HG03342 (cell line): ENCODE measurements at regions not wholly inside any gene's neighbourhood (a gene's known extent, or its start where the extent isn't known, plus 50 kb on each side); places are given as distances from the start of the nearest gene placed in this dataset.

Source experiments
- ATAC-seq: cut with Tn5 transposase; IDR thresholded peaks from one replicate; pipeline ENCODE4 v1.9.1; 2021; ENCODE audit warnings: mild to moderate bottlenecking, moderate library complexity; ENCODE audit not compliant: unreplicated experiment

- no peak for ATAC-seq
Observed at GRCh38 chr1:81234237-81234636, 566.5 kb upstream of the ADGRL2 start.

GRCh38 chr1:81233591-81233990 lies 567.1 kb upstream of the ADGRL2 start:
- no peak for ATAC-seq

- ATAC-seq: no peak
Observed at GRCh38 chr1:81232420-81232819, 568.3 kb upstream of the ADGRL2 start.

GRCh38 chr1:81231729-81232038 lies 569.0 kb upstream of the ADGRL2 start:
- ATAC-seq: no peak

- no peak for ATAC-seq
Observed at GRCh38 chr1:81230983-81231728, 569.6 kb upstream of the ADGRL2 start.

- no peak for ATAC-seq
Observed at GRCh38 chr1:81228926-81229325, 571.8 kb upstream of the ADGRL2 start.

- ATAC-seq: no peak
Observed at GRCh38 chr1:81226603-81226928, 574.2 kb upstream of the ADGRL2 start.

GRCh38 chr1:81225789-81226602 lies 574.7 kb upstream of the ADGRL2 start:
- no peak for ATAC-seq

- no peak for ATAC-seq
Observed at GRCh38 chr1:81224222-81224621, 576.5 kb upstream of the ADGRL2 start.

- ATAC-seq: no peak
Observed at GRCh38 chr1:81221564-81221963, 579.2 kb upstream of the ADGRL2 start.

- no peak for ATAC-seq
Observed at GRCh38 chr1:81220614-81221071, 580.1 kb upstream of the ADGRL2 start.

- no peak for ATAC-seq
Observed at GRCh38 chr1:81217058-81217457, 583.7 kb upstream of the ADGRL2 start.

- ATAC-seq: no peak
Observed at GRCh38 chr1:81213279-81213678, 587.5 kb upstream of the ADGRL2 start.

GRCh38 chr1:81209461-81209860 lies 591.3 kb upstream of the ADGRL2 start:
- no peak for ATAC-seq

GRCh38 chr1:81208441-81208840 lies 592.3 kb upstream of the ADGRL2 start:
- no peak for ATAC-seq

- ATAC-seq: no peak
Observed at GRCh38 chr1:81205956-81206355, 594.8 kb upstream of the ADGRL2 start.

GRCh38 chr1:81201779-81202178 lies 599.0 kb upstream of the ADGRL2 start:
- no peak for ATAC-seq

- ATAC-seq: no peak
Observed at GRCh38 chr1:81197591-81197990, 603.1 kb upstream of the ADGRL2 start.

GRCh38 chr1:81192647-81193642 lies 607.8 kb upstream of the ADGRL2 start:
- ATAC-seq: no peak

- no peak for ATAC-seq
Observed at GRCh38 chr1:81190003-81190402, 610.7 kb upstream of the ADGRL2 start.

- no peak for ATAC-seq
Observed at GRCh38 chr1:81187635-81188034, 613.1 kb upstream of the ADGRL2 start.
